ENCODE measurements at regions not wholly inside any gene's neighbourhood (a gene's known extent, or its start where the extent isn't known, plus 50 kb on each side); places are given as distances from the start of the nearest gene placed in this dataset.

GRCh38 chr19:28867978-28868377, 345.0 kb downstream of the UQCRFS1 start:
- Histone ChIP-seq H3K27ac (no peak overlapping the region), H3K9ac (ENCODE audit: low read depth in 2 of 2, low read length in 2 of 2) (no peak overlapping the region), H3K4me1 (no peaks in the 10 kb centered on the region), H3K9me3 (no peaks in the 10 kb centered on the region), H3K36me3 (no peaks in the 10 kb centered on the region), H3K27me3 (no peaks in the 10 kb centered on the region), H3K4me3 (no peak overlapping the region)
- intact Hi-C loops (cut with DNase I) = no loop called here
- TF ChIP-seq CTCF (IDR thresholded peaks at IDR 0.05) = no peak
- no peak for DNase-seq

GRCh38 chr19:28864577-28865042, 348.3 kb downstream of the UQCRFS1 start:
- Histone ChIP-seq H3K27me3 (no peaks in the 10 kb centered on the region), H3K4me1 (no peaks in the 10 kb centered on the region), H3K9me3 (no peaks in the 10 kb centered on the region), H3K36me3 (no peaks in the 10 kb centered on the region), H3K27ac (no peak overlapping the region), H3K9ac (ENCODE audit: low read depth in 2 of 2, low read length in 2 of 2) (no peak overlapping the region), H3K4me3 (no peak overlapping the region)
- no peak for TF ChIP-seq CTCF (IDR thresholded peaks at IDR 0.05)
- DNase-seq = no peak
- intact Hi-C loops (cut with DNase I) = no loop called here

- H3K27ac ChIP-seq = no peak overlapping the region
- no peaks in the 10 kb centered on the region for H3K9me3 ChIP-seq
- no peak overlapping the region for H3K4me3 ChIP-seq
- no peak for DNase-seq
- H3K27me3 ChIP-seq = no peaks in the 10 kb centered on the region
- intact Hi-C loops (cut with DNase I) = no loop called here
- TF ChIP-seq CTCF (IDR thresholded peaks at IDR 0.05) = no peak
- no peaks in the 10 kb centered on the region for H3K4me1 ChIP-seq
- H3K9ac ChIP-seq (ENCODE audit: low read depth in 2 of 2, low read length in 2 of 2) = no peak overlapping the region
- H3K36me3 ChIP-seq = no peaks in the 10 kb centered on the region
Measured at GRCh38 chr19:28864024-28864503, 348.9 kb downstream of the UQCRFS1 start.

- Histone ChIP-seq H3K4me3 (no peak overlapping the region), H3K9ac (ENCODE audit: low read depth in 2 of 2, low read length in 2 of 2) (no peak overlapping the region), H3K27ac (no peak overlapping the region), H3K4me1 (no peaks in the 10 kb centered on the region), H3K27me3 (no peaks in the 10 kb centered on the region), H3K36me3 (no peaks in the 10 kb centered on the region), H3K9me3 (no peaks in the 10 kb centered on the region)
- DNase-seq = no peak
- intact Hi-C loops (cut with DNase I) = no loop called here
- no peak for TF ChIP-seq CTCF (IDR thresholded peaks at IDR 0.05)
Measured at GRCh38 chr19:28862238-28862637, 350.7 kb downstream of the UQCRFS1 start.

GRCh38 chr19:28859811-28860210, 353.1 kb downstream of the UQCRFS1 start:
- no peaks in the 10 kb centered on the region for H3K36me3 ChIP-seq
- H3K27me3 ChIP-seq = no peaks in the 10 kb centered on the region
- TF ChIP-seq CTCF (IDR thresholded peaks at IDR 0.05) = no peak
- intact Hi-C loops (cut with DNase I) = no loop called here
- H3K9ac ChIP-seq (ENCODE audit: low read depth in 2 of 2, low read length in 2 of 2) = no peak overlapping the region
- H3K27ac ChIP-seq = no peak overlapping the region
- DNase-seq = no peak
- H3K4me3 ChIP-seq = no peak overlapping the region
- H3K4me1 ChIP-seq = no peaks in the 10 kb centered on the region
- H3K9me3 ChIP-seq = no peaks in the 10 kb centered on the region
